NCI-H510A treated with DMSO at 0.1 percent for 48 hours (cell line): ENCODE measurements at regions not wholly inside any gene's neighbourhood (a gene's known extent, or its start where the extent isn't known, plus 50 kb on each side); places are given as distances from the start of the nearest gene placed in this dataset.

ENCODE experiments used
- DNase-seq: peaks from one replicate; lab custom pipeline; 2025; lab: John Stamatoyannopoulos, UW

DNA sequence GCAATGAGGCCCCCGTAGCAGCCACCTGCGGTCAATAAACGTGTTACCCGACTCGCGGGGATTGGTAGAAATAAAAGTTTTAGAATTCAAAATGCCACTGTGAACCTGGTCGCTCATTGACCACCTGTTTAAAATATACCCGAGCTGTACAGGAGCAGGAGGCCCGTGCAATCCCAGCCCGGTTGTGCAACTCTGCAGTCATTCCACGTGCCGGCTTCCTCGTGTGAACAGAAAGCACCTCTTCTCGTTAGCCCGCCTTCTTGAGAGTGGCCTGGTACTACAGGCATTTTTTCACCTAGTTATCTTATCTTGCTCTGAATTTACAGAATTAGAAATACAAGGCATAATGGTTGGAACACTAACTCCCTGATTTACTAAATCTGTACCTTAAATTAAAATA lies 660.7 kb downstream of the GALR1 start:
- DNase-seq, result no peak

DNA sequence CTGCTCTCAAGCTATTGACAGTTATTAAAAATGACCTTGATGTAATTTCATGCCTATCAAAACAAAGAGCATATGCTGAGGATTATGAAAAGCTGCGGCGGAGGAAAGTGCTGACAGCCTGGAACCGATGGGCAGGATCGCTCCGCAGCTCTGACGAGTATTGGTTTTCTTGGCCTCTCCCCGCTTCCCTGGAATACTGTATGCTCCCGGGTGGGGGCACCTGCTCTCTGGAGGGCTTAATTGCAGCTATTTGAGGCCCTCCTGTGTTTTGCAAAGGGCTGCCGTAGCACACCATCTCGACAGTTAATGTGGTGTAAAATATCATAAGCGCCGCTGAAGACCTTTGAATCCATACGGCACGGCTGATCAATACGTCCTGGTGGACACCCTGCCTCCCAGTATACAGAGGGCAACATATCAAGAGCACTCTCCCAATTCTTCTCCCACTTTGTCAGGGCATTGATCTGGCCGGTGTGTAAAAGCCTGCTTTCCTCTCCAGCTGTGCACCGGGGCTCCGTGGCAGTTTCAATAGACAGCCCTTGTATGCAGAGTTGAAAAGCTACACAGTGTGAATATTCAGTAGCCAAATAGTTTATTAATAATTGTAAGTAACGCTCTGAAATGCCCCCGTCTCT lies 662.4 kb downstream of the GALR1 start:
- no peak for DNase-seq

DNA sequence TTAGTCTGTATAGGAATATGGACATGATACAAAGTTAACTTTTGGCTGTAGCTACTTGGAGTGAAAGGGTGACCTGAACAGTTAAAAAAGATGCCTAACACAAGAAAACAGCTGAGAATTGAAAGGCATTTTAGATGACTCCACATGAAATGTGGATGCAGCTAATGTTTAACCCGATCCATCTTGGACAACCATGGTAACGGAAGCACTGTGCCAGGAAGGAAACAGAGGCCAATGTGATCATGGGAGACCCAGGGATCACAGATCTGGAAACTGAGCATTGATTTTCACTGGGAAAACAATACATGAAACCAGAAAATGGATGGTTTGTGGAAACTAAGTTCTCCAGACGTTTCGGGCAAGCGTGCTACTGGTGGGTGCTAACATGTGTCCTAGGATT lies 669.1 kb downstream of the GALR1 start:
- no peak for DNase-seq

DNA sequence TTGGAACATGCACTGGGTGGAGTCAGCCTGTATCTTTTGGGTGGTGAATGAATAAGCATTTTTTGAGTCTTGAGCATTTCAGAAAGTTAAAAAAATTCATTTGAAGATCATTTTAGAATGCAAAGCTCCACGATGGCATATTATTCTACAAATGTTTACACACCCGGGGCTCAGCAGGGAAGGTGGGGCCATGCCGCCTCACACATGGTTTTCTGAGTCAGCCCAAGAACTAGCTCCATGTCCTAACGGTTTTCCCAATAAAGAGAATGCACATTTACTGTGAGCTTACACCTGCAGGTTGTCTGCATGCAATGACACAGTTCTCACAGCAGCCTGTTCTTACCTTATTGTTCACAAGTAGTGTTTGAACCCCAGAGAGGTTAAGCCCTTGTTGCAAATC lies 670.3 kb downstream of the GALR1 start:
- DNase-seq, result no peak

DNA sequence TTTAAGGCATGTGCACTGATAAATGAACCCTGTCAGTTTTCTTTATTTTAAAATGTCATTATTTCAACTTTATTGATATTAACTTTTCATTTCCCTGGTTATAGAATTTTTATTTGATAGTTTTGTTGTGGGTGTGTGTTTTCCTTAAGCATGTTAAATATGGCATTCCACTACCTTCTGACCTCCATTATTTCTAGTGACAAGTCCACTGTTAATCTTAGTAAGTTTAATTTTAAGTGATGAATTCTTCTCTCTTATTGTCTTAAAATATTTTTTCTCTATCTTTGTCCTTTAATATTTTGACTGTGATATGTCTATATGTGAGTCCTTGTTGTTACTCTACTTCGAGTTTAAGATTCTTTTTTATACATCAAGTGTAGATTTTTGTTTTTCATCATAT lies 685.7 kb downstream of the GALR1 start:
- DNase-seq, result no peak

DNA sequence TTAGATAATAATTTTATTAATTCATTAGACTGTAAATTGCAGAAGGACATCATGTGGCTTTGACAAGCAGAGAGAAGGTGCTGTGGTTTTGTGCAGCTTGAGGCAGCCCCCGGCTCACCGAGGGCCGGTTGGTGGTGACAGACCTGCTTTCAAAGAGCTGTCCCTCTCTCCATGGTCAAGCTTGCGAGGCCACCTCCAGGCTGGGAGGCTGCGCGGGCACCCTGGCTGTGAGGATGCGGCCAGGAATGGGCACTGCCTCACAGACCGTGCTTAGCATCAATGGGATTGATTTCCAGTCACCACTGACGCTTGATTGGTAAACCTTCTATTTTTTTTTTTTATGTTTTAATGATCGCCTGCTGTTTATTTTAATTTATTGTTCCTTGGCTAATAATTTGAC lies 690.9 kb downstream of the GALR1 start:
- no peak for DNase-seq

DNA sequence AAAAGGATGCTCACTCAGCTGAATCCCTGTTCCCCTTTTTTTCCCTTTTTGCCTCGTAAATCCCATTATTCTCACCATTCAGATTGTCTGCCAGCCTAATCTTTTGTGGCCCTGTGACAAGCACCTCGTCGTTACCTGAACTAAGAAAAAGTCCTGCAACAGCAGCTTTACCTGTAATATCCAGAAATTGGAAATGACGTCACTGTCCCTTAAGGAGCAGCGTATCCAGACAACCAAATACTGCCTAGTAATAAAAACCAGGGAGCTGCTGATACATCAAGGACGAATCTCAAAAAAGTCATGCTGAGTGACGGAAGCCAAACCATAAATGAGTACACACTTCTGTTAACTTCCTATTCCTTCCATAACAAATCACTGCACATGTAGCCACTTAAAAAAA lies 694.9 kb downstream of the GALR1 start:
- DNase-seq, result no peak

DNA sequence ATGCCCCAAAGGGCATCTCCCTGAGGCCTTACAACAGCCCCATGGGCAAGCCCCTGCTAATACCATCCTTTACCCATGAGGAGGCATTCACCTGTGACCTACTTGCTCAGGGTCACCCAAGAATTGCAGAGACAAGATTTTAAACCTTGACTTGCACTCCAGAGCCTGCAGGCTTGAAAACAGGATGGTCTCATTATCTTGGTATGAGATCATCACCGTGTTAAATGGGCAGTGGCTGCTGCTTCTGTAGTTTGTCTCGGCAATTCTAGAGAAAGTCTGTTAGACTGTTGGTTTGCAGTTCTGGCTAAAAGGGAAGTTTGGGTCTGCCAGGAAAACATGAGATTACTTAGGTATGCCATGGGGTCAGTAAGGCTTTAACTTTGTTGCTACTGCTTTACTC lies 698.9 kb downstream of the GALR1 start:
- no peak for DNase-seq

DNA sequence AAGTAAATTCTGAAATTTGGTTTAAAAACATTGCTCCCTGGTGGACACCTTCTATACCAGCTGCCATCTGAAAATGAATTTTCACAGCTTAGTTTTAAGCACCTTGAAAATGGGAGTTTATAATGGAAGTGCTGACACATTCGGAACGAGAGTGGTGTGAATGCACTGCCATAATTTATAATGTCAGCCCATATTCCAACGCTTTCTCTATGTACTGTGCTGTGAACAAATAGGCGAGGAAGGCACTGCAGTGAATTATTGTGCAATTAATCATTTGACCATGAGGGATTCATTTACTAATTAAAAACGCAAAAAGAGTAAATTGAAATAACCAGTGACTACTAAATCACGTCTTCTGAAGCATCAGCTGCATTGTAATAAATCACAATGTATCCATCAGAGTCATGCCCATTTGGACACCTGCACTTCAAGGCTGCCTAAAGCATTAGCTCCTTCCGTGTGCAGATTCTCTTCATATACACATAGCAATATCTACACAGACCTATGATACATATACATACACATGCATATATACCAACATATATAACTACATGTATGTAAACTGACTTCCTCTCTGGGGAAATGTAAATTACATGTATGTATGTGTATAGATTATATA lies 699.8 kb downstream of the GALR1 start:
- DNase-seq, result no peak

DNA sequence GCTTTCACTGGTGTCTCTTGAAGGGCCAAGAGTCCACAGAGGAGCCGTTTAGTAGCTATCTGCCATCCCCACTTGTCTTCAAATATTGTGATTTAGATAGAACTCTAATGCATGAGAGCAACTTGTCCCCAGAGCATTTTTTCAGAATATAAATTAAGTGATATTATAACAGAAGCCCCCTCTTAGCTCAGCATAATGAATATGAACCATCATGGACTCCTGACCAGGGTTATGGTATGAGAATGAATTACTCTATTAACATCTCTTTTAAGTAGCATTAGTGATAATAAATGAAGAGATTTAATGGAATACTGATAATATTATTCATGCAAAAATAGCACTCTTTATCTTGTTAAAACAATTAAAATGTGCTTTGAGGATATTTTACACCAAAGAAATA lies 709.6 kb downstream of the GALR1 start:
- DNase-seq, result no peak

DNA sequence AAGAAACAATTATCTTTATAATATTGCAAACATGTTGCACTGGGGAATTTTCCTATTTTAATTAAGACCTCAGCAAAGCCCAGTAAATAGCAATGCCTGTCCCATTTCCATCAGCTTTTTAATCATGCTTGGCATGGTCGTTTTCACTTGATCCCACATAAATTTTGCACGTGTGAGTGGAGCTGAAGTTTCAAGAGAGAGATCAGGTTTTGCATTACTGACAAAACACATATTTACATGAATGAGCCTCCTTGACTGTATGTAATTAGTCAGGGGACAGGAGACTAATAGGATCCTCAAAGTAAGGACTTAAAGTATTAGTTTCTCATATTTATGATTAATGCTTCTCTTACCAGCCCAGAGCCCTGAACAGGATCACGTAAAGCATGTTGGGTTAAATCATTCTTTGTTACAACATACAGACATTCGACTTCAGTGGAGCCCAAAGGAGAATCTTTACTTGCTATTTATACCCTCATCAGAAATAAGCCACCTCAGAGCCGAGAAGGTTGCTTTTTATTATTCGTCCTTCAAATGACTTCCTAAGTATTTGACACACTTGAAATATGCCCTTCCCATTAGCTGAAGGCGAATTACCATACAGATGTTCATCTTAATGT lies 711.3 kb downstream of the GALR1 start:
- DNase-seq, result no peak

DNA sequence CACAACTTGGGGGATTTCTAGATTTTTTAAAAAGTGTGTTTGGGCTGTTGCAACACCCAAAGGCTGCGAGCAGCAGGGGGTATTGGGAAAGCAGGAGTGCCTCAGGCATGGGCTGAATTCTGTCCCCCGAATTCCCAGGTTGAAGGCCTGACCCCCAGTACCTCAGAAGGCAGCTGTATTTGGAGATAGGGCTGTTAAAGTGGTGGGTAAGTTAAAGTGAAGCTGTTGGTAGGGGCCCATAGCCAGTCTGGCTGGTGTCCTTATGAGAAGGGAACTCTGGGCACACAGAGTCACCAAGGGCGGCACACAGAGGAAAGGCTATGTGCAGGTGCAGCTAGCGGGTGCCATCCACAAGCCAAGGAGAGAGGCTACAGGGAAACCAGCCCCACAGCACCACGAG lies 717.4 kb downstream of the GALR1 start:
- DNase-seq, result no peak

DNA sequence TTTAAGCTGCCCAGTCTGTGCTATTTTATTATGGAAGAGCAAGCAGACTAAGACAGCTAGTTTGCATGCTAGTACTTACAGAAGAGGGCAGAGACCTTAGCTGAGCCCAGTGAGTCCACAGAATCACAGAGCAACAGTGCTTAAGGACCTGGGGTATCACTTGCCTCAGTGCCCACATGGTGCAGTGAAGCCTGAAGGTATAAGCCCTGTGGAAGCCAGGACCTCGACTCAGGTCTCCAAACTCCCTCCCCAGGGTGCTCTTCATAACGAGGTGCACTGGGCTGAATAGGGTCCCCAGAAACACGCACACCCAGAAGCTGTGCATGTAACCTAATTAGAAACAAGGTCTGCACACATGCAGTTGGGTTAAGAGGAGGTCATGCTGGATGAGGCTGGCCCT lies 718.1 kb downstream of the GALR1 start:
- DNase-seq, result no peak

DNA sequence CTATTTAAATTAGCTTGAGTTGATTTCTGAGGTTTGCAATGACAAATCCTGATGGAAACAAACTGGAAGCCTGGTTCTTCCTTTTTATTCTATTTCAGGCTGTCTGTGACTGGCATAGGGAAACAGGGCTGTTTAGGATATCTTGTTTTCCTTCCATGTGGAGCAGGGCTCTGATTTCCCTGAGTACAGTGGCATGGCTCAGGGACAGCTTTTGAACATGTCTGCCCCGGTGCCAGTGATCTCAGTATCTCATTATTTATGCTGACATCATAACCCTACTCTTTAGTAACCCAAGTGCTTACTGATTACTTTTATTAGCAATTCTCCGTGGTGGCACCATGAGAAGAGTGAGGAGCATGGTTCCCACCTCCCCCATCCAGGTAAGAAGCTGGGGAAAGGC lies 720.3 kb downstream of the GALR1 start:
- DNase-seq, result no peak

DNA sequence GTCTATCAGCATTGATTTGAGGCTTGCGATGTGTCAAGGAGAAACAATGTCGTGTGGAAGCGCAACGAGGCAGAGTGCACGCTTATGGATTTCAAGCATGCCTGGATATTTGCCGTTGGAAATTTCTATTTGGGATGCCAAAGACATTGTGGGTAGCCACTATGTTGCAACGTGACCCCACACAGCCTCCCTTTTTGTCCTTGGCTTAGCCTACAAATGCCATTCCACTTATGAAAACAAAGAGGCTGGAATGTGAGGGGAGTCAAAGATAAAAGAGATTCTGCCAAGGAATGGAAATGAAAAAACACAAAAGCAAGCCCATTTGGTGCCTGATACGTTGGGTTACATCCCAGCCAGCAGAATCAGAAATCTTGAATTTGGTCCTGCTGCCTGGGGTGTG lies 721.2 kb downstream of the GALR1 start:
- no peak for DNase-seq

DNA sequence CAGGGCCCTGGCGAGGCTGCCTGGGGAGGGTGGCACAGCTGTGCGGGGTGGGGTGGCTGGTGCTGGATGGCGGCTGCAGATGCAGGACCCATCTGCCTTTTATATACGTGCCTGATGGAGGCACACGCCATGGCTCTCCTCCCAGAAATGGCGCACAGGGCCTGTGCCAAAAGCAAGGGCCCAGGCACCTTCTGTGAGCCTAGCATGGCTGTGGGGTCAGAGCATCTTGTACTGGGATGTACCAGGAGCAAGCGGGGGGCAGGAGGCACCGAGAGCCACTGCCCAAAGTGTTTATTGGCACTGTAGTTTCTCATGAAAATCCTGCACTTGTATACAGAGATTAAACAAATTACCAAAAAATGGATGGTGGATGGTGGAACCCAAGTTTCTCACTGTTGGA lies 724.1 kb downstream of the GALR1 start:
- no peak for DNase-seq

DNA sequence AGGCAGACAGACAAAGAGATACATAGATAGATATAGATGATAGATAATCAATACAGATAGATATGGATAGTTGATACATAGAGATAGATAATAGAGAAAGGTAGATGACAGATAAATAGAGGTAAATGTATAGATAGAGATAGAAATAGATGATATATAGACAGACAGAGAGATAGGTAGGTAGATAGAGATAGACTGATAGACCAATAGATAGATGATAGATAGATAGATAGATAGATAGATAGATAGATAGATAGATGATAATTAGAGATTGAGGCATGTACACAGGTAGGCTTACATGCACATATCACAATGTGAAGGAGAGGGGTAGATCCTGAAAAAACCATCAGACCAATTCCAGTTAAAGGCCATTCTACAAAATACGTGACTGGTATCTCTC lies 724.7 kb downstream of the GALR1 start:
- DNase-seq, result no peak

DNA sequence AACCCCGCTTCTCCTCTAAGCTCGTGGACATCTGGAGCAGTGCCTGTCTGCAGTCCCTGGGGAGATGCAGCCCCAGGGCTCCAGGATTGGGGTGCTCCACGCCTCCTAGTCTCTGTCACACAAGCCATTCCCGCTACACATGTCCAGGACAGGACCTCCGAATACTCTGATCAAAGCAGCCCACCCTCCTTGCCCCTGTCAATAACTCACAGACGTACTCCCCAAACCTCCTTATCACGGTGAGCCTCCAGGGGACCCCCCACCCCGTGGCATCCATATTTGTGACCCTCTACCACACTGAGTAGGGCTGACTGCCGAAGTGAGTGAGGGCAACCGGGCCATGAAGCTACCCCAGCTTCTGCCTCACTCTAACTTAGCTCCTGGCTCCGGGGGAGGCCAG lies 727.7 kb downstream of the GALR1 start:
- no peak for DNase-seq

DNA sequence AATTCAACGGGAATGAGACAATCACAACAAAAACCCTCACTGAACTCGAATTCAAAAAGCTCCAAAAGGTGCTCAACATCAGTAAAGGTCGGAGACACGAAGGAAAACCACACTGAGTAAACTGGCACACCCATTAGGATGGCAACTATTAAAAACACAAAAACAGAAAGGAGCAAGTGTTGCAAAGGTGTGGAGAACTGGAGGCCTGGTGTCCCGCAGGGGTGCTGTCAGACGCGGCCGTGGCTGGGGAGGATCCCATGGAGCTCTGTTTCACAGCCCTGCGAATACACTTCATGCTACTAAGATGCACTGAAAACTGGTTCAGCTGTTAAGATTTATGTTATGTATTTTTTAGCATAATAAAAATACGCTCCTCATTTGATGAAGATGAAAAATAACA lies 730.6 kb downstream of the GALR1 start:
- no peak for DNase-seq

DNA sequence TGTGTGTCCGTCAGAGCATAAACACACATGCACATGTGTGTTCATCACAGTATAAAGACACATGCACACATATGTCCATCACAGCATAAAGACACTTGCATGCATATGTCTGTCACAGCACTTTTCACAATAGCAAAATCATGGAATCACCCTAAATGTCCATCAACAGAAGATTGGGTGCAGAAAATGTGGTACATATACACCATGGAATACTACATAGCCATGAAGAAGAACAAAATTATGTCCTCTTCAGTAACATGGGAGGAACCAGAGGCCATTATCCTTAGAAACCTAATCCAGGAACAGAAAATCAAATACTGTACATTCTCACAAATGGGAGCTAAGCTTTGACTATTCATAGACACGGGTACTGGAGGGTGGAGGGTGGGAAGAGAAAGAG lies 732.2 kb downstream of the GALR1 start:
- no peak for DNase-seq

DNA sequence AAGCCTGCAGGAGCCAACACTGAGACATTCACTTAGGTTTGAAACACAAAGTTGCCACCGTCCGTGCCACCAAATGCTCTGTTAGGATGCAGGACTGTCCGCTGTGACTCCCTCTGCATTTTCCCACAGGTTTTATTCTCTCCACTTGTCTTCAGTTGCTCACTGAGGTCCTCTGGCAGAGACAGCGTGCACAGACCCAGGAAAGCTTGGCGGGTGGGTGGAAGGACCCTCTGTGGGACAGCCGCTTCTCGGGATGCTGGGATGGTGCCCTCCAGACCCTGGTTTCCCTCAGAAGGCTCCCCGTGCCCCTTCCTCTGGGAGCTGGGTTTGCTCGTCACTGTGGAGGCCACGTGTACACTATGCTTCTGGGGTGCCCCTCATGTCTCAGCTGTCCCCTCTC lies 733.6 kb downstream of the GALR1 start:
- DNase-seq, result no peak

DNA sequence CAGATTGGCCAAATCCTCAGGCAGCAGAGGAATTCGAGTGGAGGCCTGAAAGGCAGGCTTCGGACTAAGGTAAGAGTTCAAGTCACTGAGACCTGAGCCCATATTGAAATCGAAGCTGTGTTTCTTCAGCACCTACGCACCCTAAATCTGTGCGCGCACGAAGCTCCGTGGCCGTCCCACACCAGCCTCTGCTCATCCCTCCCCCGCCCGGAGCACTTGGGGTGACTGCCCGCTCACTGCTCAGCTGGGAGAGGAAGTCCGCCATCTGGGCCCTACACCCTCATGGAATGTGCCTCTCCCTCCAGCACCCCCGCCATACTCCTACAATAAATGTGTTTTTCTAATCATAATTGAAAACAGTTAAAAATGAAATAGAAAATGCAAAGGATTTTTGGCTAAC lies 734.5 kb downstream of the GALR1 start:
- no peak for DNase-seq

DNA sequence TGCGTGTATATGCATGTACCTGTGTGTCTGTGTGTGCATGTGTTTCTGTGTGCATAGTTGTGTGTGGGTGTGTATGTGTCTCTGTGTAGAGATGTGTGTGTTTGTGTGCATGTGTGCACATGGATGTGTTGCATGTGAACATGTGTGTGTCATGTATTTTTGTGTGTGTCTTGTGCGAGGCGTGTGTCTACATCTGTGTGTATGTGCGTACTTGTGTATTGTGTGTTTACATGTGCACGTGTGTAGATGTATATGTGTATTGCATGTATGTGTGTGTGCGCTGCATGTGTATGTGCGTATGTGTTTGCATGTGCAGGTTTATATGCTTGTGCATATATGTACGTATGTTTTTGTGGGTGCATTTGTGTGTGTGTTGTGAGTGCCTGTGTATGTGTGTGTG lies 735.2 kb downstream of the GALR1 start:
- no peak for DNase-seq
